ENCODE measurements at regions not wholly inside any gene's neighbourhood (a gene's known extent, or its start where the extent isn't known, plus 50 kb on each side); places are given as distances from the start of the nearest gene placed in this dataset.

DNA sequence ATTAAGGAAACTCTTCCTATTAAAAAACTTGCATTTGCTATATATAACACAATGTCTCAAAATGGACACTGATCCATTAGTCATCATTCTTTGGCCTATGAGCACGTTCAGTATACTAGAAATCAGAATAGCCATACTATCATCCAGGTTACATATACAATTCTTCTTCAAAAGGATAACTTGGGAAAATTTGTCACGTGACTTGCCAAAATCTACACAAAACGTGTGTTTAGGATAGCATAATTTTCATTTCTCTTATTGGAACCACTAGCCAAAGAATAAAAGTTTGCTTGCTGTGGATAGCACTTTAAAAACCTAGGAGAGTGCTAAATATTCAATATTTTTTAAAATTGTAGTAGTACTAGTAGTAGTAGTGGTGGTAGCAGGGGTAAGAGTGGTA lies 714.3 kb upstream of the FOXG1 start:
- ChIA-PET POLR2A (no interaction called here), CTCF (no interaction called here)
- Mint-ChIP-seq H3K9me3 (ENCODE audit: insufficient read depth) (peaks cover 4% of the 10 kb centered on the region), H3K4me1 (no peaks in the 10 kb centered on the region), H3K4me3 (no peak overlapping the region), H3K27ac (no peak overlapping the region), H3K27me3 (no peaks in the 10 kb centered on the region)
- Histone ChIP-seq H3K9ac (ENCODE audit: low read length) (no peak overlapping the region), H3K4me3 (ENCODE audit: control extremely low read depth in 1 of 5, extremely low read depth in 1 of 5, insufficient read depth in 1 of 5, low read depth in 2 of 5, low read length in 4 of 5) (no peak overlapping the region), H3K27me3 (replicated peaks in 1 of 4; ENCODE audit: control extremely low read depth in 1 of 4, control insufficient read depth in 3 of 4, insufficient read depth in 4 of 4, low read length in 3 of 4) (no peaks in the 10 kb centered on the region), H3K4me1 (ENCODE audit: control insufficient read depth in 2 of 2, insufficient read depth in 2 of 2, low read length in 2 of 2) (no peaks in the 10 kb centered on the region), H2AFZ (ENCODE audit: insufficient read depth, low read depth, low read length, poor library complexity, severe bottlenecking) (no peak overlapping the region), H3K27ac (ENCODE audit: low read length in 2 of 2) (no peak overlapping the region), H4K20me1 (ENCODE audit: control insufficient read depth, insufficient read depth, low read length, poor library complexity, severe bottlenecking) (no peaks in the 10 kb centered on the region), H3K79me2 (ENCODE audit: control insufficient read depth, insufficient read depth, low read length) (no peaks in the 10 kb centered on the region), H3K36me3 (replicated peaks in 1 of 2; ENCODE audit: control extremely low read depth in 1 of 2, control insufficient read depth in 1 of 2, extremely low read depth in 1 of 2, insufficient read depth in 2 of 2, low read length in 1 of 2) (no peaks in the 10 kb centered on the region), H3K4me2 (replicated peaks; ENCODE audit: low read depth, low read length, poor library complexity, severe bottlenecking) (no peak overlapping the region), H3K9me3 (ENCODE audit: control extremely low read depth in 1 of 3, control insufficient read depth in 2 of 3, insufficient read depth in 1 of 3, low read length in 2 of 3) (peaks cover 0 to 2% (median 0%) of the 10 kb centered on the region in 3 donors)
- ATAC-seq (ENCODE audit: low read depth) (no peak), DNase-seq (no peak)
- no peak for TF ChIP-seq CTCF (IDR thresholded peaks at IDR 0.05)
- no peak for TF ChIP-seq EZH2 (IDR thresholded peaks at IDR 0.05; ENCODE audit: borderline replicate concordance, insufficient read depth, low read depth, low read length, poor library complexity, severe bottlenecking)
- no CpG with 5 or more reads among the region's 3 CpGs for WGBS (ENCODE audit: insufficient coverage)
- intact Hi-C loops (cut with micrococcal nuclease), result no loop called here

DNA sequence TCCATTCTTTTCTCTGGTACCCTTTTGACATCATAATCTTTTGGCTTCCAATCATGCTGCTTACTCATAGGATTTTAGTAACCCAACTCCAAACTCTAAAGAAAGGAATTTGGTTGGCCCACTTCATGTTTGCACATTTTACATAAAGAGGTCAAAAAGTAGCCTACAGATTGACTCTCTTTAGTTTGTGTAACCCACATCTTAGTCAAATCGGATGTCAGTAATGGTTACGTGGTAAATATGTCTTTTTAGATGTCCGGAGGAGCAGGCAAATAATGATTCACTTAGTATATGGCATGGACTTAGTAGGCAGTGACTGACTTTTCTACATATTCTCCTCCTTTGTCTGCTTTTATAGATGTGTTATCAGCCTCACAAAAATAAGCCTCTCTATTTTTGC lies 711.6 kb upstream of the FOXG1 start:
- H3K4me3 Mint-ChIP-seq, result no peak overlapping the region
- Histone ChIP-seq H3K4me3 (ENCODE audit: control extremely low read depth in 1 of 5, extremely low read depth in 1 of 5, insufficient read depth in 1 of 5, low read depth in 2 of 5, low read length in 4 of 5) (no peak overlapping the region), H3K4me1 (ENCODE audit: control insufficient read depth in 2 of 2, insufficient read depth in 2 of 2, low read length in 2 of 2) (no peaks in the 10 kb centered on the region), H3K9me3 (ENCODE audit: control extremely low read depth in 1 of 3, control insufficient read depth in 2 of 3, insufficient read depth in 1 of 3, low read length in 2 of 3) (peaks cover 0 to 2% (median 0%) of the 10 kb centered on the region in 3 donors), H3K27me3 (replicated peaks in 1 of 4; ENCODE audit: control extremely low read depth in 1 of 4, control insufficient read depth in 3 of 4, insufficient read depth in 4 of 4, low read length in 3 of 4) (no peaks in the 10 kb centered on the region), H3K4me2 (replicated peaks; ENCODE audit: low read depth, low read length, poor library complexity, severe bottlenecking) (no peak overlapping the region), H3K36me3 (replicated peaks in 1 of 2; ENCODE audit: control extremely low read depth in 1 of 2, control insufficient read depth in 1 of 2, extremely low read depth in 1 of 2, insufficient read depth in 2 of 2, low read length in 1 of 2) (no peaks in the 10 kb centered on the region), H3K27ac (ENCODE audit: low read length in 2 of 2) (no peak overlapping the region), H3K79me2 (ENCODE audit: control insufficient read depth, insufficient read depth, low read length) (no peaks in the 10 kb centered on the region), H2AFZ (ENCODE audit: insufficient read depth, low read depth, low read length, poor library complexity, severe bottlenecking) (no peak overlapping the region), H4K20me1 (ENCODE audit: control insufficient read depth, insufficient read depth, low read length, poor library complexity, severe bottlenecking) (no peaks in the 10 kb centered on the region), H3K9ac (ENCODE audit: low read length) (no peak overlapping the region)
- TF ChIP-seq EZH2 (IDR thresholded peaks at IDR 0.05; ENCODE audit: borderline replicate concordance, insufficient read depth, low read depth, low read length, poor library complexity, severe bottlenecking), result no peak
- TF ChIP-seq CTCF (IDR thresholded peaks at IDR 0.05), result no peak
- no peak for ATAC-seq (ENCODE audit: low read depth)
- intact Hi-C loops (cut with micrococcal nuclease), result no loop called here
- CTCF ChIA-PET, result no interaction called here
- H3K9me3 Mint-ChIP-seq (ENCODE audit: insufficient read depth), result peaks cover 4% of the 10 kb centered on the region
- H3K27ac Mint-ChIP-seq, result no peak overlapping the region
- POLR2A ChIA-PET, result no interaction called here
- no peaks in the 10 kb centered on the region for H3K27me3 Mint-ChIP-seq
- DNase-seq, result no peak
- no peaks in the 10 kb centered on the region for H3K4me1 Mint-ChIP-seq
- WGBS (ENCODE audit: insufficient coverage), result no CpG with 5 or more reads among the region's 3 CpGs
